GM06990 (cell line): ENCODE measurements at regions not wholly inside any gene's neighbourhood (a gene's known extent, or its start where the extent isn't known, plus 50 kb on each side); places are given as distances from the start of the nearest gene placed in this dataset.
A peak's percentile ranks its signal among the peaks of the same experiment; 100 is the strongest.

ENCODE experiments used
- DNase-seq: peaks from one replicate; pipeline ENCODE4 v3.0.0-alpha.2; 2011; ENCODE audit not compliant: insufficient read length; ENCODE audit errors: extremely low read depth
- H3K27me3 ChIP-seq: replicated peaks from 2 replicates; pipeline ENCODE4 v1.6.0; 2011; ENCODE audit warnings: low read length; ENCODE audit not compliant: control insufficient read depth, insufficient read depth
- H3K36me3 ChIP-seq: 2 replicates; pipeline ENCODE4 v1.5.1; 2011; ENCODE audit warnings: low read length; ENCODE audit not compliant: control insufficient read depth, insufficient read depth
- H3K4me3 ChIP-seq: replicated peaks from 2 replicates; pipeline ENCODE4 v1.5.1; 2011; ENCODE audit warnings: low read depth, mild to moderate bottlenecking, control low read depth, low read length
- TF ChIP-seq, protein P1 (sequence below): IDR thresholded peaks from 2 replicates; pipeline ENCODE4 v1.5.1; 2011; ENCODE audit warnings: low read length, control low read depth, mild to moderate bottlenecking, inconsistent platforms; ENCODE audit not compliant: insufficient read depth, poor library complexity, severe bottlenecking

DNA sequence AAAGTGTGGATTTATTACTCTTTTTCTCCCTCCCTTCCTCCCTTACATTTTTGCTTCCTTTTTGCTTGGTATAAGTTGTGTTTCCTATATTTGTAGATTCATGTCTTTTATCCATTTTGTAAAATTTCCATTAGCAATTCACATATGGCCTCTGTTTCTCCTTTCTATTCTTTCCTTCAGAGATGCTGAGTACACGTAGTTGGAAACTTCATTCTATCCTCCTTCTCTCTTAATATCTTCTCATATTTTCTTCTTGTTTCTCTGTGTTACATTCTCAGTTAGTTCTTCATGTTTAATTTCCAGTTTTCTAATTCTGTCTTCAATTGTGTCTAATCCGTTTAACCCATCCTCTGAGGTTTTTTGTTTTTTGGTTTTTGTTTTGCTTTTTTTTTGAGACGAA, 188.9 kb downstream of the ZIC5 start:
- Histone ChIP-seq H3K4me3 (no peak overlapping the region), H3K36me3 (no peaks in the 10 kb centered on the region), H3K27me3 (no peaks in the 10 kb centered on the region)
- no peak for DNase-seq
- TF ChIP-seq, protein P1, sequence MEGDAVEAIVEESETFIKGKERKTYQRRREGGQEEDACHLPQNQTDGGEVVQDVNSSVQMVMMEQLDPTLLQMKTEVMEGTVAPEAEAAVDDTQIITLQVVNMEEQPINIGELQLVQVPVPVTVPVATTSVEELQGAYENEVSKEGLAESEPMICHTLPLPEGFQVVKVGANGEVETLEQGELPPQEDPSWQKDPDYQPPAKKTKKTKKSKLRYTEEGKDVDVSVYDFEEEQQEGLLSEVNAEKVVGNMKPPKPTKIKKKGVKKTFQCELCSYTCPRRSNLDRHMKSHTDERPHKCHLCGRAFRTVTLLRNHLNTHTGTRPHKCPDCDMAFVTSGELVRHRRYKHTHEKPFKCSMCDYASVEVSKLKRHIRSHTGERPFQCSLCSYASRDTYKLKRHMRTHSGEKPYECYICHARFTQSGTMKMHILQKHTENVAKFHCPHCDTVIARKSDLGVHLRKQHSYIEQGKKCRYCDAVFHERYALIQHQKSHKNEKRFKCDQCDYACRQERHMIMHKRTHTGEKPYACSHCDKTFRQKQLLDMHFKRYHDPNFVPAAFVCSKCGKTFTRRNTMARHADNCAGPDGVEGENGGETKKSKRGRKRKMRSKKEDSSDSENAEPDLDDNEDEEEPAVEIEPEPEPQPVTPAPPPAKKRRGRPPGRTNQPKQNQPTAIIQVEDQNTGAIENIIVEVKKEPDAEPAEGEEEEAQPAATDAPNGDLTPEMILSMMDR: no peak

DNA sequence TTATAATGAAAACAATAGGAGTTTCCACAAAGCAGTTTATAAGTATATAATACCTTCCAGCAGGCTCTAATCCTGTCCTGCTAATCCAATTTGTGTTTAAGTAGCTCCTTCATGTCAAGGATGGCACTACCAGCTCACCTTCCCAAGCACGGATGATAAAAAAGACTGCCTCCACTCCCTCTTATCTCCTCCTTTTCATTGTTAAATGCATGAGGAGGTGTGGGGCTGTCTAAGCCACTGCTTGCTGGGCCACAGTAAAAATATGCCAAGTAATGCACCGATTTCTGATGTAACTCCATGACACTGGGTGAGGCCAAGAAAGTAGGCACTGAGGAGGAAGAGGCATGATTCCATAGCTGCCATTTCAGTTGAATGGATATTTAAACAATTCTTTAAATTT, 193.1 kb downstream of the ZIC5 start:
- Histone ChIP-seq H3K27me3 (no peaks in the 10 kb centered on the region), H3K36me3 (no peaks in the 10 kb centered on the region), H3K4me3 (no peak overlapping the region)
- TF ChIP-seq, protein P1: no peak
- no peak for DNase-seq

DNA sequence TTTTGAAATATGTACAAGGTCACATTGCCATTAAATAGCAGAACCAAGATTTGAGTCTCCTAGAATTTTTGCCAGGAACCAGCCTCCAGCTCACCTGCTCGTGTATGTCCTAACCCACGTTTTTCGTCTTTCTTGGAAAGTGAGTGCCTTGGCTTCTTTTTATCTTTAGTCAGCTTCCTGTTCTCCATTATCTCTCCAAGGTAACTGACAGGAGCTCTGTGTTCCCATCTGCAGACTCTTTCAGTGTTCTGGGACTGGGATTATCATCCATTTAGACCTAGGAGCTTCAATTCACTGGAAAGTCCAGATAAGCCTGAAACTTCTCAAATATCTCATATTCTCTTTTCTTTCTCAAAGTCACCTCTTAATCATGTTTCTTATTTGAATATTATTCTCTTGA, 193.7 kb downstream of the ZIC5 start:
- Histone ChIP-seq H3K27me3 (no peaks in the 10 kb centered on the region), H3K36me3 (no peaks in the 10 kb centered on the region), H3K4me3 (no peak overlapping the region)
- TF ChIP-seq, protein P1: no peak
- DNase-seq: no peak

DNA sequence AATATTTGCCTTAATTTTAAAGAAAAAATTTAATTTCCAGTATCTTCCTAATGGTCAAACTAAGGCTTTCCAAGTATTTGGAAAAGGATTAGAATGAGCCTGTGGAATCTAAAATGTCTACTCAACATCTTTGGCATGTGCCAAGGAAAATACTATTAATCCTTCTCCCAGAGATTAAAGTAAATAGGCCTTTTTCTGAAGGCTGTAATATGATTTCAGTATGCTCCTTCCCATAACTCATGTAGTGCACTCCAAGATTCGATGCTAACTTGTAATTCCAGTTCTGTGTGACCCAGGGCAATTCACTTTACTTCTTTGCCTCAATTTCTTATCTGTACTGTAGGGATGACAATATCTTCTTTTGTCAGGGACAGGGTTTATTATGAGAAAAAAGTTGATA, 196.9 kb downstream of the ZIC5 start:
- no peak for DNase-seq
- no peak overlapping the region for H3K4me3 ChIP-seq
- H3K27me3 ChIP-seq: no peaks in the 10 kb centered on the region
- no peaks in the 10 kb centered on the region for H3K36me3 ChIP-seq
- TF ChIP-seq, protein P1: no peak

DNA sequence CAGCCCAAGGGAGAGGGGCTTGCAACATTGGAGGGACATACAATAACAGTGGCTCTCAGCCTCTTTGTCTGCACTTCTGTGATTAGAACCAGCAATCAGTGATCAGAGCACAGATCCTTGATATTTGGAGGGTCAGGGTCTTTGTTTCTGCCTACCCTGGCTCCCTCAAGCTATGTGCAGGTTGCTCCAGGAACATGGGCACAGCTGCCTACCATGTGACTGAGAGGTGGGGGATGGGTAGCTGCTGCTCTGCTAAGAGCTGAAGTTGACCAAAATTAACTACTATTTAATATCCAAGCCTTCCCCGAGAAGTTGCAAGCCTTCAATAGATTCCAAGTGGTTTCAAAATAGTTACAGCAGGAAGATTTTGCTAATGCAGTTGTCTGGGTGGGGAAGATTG, 202.6 kb downstream of the ZIC5 start:
- Histone ChIP-seq H3K4me3 (no peak overlapping the region), H3K36me3 (no peaks in the 10 kb centered on the region), H3K27me3 (no peaks in the 10 kb centered on the region)
- no peak for DNase-seq
- TF ChIP-seq, protein P1: no peak

DNA sequence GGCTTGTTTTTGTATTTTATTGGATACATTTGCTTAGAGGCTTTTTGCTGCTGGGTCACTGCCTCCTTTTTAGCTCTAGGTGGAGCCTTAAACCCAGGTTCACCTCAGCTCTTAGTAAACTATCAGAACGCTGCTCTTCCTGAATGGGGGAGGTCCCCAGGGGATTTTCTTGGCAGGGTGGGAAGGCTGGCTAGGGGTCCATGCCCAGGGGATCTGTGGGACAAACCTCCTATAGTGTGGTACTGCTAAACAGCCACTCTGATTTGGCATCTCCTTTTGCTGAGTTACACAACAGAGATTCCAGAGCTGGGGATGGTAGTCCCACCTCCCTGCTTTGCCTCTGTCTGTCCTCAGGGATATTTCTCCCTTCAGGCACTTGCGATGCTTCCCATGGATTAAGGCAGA, 204.9 kb downstream of the ZIC5 start:
- TF ChIP-seq, protein P1: peak; percentile 26
- H3K36me3 ChIP-seq: no peaks in the 10 kb centered on the region
- no peak for DNase-seq
- H3K27me3 ChIP-seq: no peaks in the 10 kb centered on the region
- H3K4me3 ChIP-seq: no peak overlapping the region
